GM18505 (cell line): ENCODE measurements at regions not wholly inside any gene's neighbourhood (a gene's known extent, or its start where the extent isn't known, plus 50 kb on each side); places are given as distances from the start of the nearest gene placed in this dataset.

Source experiments
- ATAC-seq: cut with Tn5 transposase; IDR thresholded peaks from one replicate; pipeline ENCODE4 v1.9.1; 2021; ENCODE audit not compliant: unreplicated experiment
- POLR2A ChIP-seq: IDR thresholded peaks from 4 replicates; pipeline ENCODE4 v1.6.1; 2011; ENCODE audit warnings: borderline replicate concordance; ENCODE audit not compliant: insufficient read depth, insufficient read length; ENCODE audit errors: extremely low read depth

DNA sequence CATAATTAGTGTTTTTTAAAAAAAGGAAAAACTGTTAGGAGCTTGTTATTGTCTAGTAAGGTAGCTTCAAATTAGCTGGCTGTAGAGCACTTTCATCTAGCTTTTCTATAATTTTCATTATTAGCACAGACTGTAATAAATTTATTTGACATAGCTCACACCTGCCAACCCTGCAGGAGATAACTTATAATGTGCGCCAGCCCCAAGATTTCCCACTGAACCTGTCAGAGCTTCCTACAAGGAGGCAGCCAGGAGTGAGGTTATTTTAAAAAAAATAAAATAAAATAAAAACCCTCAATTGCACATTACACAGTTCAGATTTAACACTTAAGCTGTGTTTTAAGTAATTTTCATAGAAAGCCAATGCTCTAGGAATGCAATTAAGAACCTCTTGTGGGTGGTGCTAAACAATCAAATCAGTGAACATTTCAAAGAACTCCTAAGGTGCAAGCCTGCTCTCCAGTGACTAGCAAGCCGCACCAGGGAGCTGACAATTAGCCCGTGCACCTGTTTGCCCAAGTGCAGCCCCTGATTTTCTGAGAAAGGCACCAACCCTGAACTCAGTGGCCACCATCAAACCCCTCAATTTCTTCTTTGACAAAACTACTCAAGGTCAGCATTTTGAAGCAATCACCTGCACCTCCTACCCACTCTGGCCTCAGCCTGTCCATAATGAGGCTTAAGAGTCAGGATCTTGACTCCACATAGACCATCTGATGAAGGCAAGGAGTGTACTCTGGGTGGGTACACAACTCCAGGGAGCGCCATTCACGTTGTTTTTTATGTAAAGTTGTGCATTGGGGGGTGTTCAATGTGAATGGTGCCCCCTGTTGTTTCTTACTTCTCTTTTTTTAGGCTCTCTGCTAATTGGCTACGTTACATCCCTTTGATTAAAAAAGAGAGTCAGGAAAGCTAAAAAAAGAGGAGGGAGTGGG, 385.3 kb upstream of the WWC1 start:
- ATAC-seq = no peak
- no peak for TF ChIP-seq POLR2A

DNA sequence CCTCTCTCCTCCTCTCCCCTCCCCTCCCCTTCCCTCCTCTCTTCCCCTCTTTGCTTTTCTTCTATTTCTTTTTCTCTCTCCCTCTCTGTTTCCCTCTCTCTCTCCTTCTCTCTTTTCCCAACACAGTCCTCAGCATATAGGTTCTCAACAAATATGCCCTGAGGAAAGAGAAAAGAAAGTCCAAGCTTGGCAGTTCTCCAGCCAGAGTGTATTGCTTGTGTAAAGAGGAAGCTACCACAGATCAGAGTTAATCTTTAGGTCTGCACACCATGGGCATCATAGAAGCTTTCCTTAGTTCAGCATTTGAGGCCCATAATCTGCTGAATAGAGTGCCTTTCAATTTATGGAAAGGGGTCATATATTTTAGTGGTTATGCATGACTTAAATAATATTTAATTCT, 382.8 kb upstream of the WWC1 start:
- no peak for ATAC-seq
- no peak for TF ChIP-seq POLR2A

DNA sequence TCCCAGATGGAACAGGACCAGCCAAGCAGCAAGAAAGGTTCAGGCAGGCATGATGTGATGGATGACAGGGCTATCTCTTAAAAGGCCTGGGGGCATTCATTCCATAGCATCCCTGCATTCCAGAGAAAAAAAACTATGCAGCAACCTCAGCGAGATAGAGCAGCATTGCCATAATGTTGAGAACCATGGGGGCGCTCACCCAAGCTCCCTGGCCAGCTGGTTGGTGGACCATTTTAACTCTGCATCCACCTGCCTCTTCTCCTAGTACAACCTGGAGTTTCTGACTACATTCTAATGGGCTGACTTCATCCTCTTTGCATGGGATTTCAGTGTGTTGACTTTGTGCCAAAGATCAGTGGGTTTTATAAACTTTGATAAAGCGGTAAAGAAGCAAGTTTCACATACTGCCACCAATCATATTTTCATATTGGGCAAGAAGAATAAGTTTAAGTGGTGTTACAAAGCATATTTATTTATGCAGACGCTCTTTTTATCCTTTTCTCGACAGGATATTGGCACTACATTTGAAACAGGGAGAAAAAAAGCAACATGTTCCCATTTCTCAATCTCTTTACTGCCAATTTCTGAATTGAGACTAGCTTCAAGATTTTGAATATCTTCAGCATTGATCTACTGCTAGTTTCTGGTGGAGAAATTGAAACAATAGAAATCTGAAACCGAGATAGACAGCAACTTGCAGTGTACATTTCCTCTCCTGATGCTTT, 378.3 kb upstream of the WWC1 start:
- ATAC-seq = no peak

DNA sequence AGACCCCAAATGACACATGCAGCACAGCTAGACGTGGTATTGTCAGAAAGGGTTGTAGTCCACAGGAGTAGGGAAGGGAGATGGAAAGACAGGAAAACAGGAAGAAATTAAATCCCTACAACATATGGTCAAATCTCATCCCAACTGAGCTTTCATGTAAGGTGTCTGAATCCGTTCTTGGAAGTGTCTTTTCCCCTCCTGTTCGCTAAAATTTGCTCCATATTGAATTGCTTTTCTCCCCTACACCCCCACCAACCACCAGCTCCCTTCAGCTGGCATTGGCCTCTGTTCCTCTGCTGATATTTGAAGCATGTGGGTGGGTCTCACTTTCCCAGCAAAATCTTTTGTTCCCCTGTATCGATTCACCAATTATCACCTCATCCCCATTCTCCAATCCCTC, 376.2 kb upstream of the WWC1 start:
- no peak for ATAC-seq
- no peak for TF ChIP-seq POLR2A

More for the DNA sequence above, 378.3 kb upstream of the WWC1 start:
- TF ChIP-seq POLR2A = no peak

DNA sequence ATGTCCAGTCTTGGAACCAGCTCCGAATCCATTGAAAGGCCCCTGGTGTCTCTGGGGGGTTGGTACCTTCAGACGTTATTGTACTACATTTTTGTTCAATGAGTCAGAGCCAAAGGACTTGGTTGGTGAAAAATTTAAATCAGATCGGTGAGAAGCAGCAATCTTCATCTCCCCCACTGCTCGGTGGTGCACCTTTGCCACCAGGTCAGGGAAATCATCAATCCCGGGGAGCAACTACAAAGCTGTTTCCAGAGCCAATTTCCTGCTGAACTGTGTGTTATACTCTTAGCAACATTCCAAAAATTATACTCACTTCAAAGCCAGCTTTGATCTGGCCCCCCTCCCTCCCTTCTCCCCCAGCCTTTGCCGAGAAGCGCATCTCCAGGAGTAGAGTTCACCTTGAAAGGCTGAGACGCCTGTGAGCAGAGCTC, 375.2 kb upstream of the WWC1 start:
- ATAC-seq = no peak
- TF ChIP-seq POLR2A = no peak

DNA sequence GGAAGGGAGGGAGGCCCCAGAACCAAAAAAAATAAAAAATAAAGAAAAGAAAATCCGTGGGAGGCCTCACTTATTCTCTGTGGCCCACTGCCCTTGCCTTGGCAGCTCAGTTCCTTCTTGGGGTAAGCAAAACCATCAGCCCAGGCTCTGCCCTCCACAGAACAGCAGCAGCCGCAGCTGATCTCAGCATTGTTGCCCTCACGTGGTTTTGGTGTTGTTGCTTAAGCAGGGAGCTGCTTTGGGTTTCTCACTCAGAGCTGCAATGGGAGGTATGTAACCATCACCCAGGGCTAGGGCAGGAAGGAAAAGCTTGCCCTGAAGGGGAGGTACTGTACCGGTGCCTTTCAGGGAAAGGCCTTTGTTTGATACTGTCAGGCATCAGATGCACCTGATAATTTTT, 374.7 kb upstream of the WWC1 start:
- ATAC-seq = no peak
- no peak for TF ChIP-seq POLR2A

DNA sequence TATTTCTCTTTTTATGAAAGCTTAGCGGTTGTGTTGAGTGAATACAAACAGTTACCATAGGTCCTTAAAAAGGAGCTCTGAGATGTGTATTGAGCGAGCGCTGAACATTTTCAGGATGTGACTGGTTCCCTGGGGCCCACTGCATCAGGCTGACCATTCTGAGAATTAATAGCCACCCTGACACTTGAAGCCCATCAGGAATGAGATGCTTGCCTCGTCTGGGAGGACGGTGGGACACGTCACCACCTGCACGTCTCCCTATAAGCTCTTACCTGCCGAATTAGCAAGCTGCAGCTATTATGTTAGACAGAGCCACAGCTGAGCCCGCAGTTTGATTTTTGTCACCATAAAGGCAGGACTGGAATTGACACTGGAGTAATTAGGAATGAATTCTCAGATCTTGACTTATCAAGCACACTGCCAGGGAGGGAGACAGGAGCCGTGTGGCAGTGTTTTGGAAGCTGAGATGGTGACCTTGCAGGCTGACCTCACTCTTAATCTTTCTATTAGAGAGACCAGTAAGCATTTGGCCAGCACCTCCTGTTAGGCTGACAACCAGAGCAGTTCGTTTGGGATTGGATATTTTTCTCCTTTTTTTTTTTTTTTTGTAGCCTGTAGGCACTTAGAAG, 373.1 kb upstream of the WWC1 start:
- TF ChIP-seq POLR2A = no peak
- no peak for ATAC-seq

DNA sequence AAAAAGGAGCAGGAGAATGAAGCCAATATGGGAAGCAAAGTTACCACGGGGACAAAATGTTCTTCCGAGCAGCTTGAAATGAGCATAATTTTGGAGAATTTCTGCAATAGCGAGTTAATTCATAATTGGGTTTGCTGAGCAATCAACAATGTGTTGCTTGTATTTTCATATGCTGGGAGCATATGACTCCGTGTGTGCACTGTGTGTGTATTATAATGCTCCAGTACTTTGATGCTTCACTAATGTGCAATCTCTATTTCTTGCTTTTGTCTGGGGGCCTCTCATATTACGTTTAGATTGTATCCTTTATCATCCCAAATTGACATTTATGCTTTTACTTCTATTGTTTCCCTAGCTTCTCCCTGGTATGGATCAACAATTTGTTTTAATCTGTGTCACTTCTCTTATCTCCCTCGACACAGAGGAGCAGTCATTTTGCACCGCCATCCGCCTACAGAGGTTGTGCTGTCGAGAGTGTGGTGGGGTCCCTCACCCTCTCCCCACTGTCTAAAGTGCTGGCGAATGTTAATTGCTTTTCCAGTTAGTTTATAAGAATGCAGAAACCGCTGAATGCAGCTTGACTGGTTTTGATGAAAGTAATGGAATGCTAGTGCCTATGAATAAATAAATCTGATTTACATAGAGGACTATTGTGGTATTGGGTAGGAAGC, 372.5 kb upstream of the WWC1 start:
- no peak for TF ChIP-seq POLR2A
- no peak for ATAC-seq

DNA sequence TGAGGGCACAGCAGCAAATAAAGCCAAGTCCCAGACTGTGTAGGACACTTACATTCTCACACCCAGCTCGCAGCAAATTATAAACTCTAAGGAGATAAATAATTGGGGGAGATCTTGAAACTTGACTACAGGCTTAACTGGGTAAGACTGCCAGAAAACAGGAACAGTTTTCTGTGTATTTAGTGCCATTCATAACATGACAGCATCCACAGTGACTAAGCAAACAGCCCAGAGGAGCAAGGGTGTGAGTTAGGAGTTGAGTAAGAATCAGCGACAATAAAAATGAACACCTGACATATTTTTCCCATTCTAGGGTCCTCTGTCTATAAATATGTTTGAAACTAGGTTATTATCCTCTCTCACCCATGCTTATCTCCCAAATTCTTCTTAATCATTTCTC, 370.9 kb upstream of the WWC1 start:
- no peak for ATAC-seq
- TF ChIP-seq POLR2A = no peak

DNA sequence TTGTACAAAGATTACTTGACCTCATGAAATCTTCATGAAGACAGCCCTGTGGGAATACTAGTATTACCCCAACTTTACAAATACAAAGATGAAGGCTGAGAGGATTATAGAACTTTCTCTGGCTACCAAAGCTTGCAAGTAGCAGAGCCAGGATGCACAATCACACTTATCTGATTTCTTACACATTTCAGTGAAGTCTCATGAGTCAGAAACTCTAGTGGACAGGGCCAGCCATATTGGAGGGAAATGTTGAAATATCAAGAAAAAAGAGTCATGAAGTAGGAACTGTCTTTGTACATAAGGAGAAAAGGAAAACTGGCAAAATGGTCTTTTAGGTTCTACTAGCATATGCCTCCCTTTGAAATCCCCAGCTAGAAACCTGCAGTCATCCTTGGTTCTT, 369.6 kb upstream of the WWC1 start:
- no peak for TF ChIP-seq POLR2A
- no peak for ATAC-seq

DNA sequence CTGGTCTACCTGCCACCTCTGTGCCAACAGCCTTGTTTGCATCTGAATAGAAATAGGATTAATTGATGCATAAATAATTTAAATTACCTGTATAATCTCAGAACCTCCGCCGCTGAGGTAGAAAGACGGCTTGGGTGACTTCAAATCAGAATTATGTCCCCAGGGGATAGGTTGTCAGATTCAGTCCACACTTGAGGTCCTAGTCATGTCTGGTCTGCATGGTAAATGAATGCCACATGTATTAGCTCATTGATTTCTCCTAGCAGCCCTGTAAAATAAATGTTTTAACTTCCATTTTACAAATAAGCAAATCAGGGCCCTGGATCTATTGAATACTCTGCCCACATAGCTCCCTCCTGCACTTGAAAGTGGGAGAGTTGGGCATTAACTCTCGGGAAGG, 368.0 kb upstream of the WWC1 start:
- TF ChIP-seq POLR2A = no peak
- ATAC-seq = no peak

DNA sequence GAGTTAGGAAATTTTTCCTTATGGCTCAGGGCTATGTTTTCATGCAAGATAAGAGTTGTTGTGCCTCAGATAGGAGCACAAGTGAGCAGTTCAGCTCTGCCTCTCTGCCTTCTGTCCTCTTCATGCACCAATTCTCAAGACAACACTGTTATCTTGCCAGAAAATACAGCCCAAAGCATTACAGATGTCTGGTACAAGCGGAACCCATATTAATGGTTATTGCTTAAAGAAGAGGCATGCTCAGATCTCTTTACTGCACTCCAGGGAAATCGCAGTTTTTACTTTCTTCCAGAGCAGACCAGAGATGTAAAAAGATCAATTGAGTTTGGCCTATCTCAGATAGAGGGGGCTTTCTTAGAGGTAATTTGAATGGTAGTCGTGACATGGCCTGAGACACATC, 361.6 kb upstream of the WWC1 start:
- ATAC-seq = no peak
- no peak for TF ChIP-seq POLR2A

DNA sequence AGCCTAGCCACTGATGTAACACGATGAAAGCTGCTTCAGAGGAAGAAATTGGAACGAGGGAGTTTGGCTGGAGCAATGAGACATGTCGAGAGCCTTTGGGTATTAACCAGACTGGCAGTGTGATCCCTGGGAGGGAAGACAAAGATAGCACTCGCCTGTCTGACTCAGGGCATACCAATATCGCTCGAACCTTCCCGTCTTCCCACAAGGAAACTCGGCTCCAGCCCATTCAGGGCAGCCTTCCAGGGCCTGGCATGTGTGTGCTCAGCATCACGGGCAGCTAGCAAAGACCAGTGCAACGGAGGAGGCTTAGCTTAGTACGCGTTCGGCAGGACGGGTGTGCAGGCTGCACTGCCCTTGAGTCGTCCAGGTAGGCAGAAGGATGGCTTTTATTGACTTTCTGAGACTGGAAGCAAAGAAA, 356.9 kb upstream of the WWC1 start:
- ATAC-seq = no peak
- TF ChIP-seq POLR2A = no peak
